SW480 (cell line): ENCODE measurements at regions not wholly inside any gene's neighbourhood (a gene's known extent, or its start where the extent isn't known, plus 50 kb on each side); places are given as distances from the start of the nearest gene placed in this dataset.
"Not testable (repeated sequence)": the region's sequence is repeated elsewhere in the genome, so short reads cannot be mapped to it uniquely, and the experiment has no call there.

ENCODE experiments used
- DNase-seq: peaks from one replicate; pipeline ENCODE4 v3.0.0-alpha.2; 2016; ENCODE audit warnings: low spot score

DNA sequence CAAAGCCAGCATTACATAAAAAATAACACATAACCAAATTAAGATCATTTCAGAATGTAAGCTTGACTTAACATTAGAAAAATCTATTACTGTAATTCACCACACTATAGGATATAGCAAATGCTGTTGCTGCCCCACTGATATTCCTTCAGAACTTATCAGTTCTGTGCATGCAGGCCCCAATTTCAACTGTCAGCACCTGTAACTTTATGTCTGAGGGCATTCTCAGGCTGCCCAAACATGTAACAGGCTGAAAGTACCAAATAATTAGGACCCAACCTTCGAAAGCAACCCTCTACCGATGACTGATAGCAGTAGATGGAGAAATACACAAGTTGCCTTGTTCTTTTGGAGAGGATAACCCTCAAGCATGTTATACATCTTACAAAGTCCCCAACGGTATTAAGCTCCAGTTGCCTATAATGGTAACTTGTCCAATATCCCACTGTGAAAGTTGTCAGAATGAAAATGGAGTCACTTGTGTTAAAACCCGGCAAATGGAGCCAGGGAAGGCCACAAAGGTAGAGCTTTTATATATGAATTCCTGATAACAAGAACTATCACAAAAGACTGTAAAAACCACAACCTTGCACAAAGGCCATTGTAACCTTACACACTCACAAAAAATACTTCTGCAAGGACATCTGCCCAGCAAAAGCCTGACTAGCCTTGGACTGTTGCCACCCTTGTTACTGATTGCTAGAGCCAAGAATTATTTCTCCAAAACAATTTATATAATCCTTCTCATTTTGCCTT, 66.9 kb upstream of the ZNF746 start:
- no peak for DNase-seq

DNA sequence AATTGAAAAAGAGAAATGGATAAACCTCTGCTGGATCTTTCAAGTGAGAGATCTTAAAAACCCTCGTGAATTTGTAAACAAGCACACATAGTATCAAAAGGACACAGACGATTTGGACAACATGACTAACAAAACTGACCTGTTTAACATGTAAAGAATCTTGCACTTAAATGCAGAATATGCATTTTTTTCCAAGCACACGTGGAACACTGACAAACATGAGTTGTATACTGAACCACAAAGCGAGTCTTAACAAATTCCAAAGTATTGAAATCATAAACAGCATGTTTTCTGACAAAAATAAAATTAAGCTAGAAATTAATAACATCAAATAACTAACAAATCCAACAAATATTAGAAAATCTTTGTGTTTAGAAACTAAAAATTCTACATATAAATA, 65.0 kb upstream of the ZNF746 start:
- no peak for DNase-seq

DNA sequence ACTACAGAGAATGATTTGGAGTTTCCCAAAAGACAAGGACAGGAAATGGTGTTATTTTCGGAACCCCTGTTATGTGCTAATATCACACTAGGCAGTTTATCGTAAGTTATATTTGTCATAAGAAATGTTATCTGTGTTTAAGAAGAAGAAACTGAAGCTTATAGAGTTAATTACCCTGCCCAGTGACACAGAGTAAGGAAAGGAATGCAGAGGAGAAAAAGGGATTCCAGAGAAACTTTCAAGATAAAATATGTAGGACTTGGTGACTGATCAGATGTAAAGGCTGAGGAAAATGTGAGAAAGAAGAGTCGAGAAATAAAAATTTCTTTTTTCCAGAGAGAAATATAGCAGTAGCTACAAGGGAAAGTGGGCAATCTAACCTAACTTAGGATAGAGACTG, 63.5 kb upstream of the ZNF746 start:
- no peak for DNase-seq

DNA sequence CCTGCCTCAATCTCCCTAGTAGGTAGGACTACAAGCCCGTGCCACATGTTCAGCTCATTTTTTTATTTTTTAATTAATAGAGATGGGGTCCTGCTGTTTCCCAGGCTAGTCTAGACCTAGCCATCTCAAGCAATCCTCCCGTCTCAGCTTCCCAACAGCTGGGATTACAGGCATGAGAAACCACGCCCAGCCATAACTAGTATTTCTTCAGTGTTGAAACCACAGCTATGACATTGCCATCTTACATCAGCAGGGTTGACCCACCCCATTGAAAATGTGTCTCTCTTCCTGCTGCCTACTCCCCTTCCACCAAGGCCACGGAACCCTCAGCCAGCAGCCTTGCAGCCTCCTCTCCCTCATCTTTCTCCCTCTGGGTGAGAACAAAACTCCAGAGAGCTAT, 62.1 kb upstream of the ZNF746 start:
- no peak for DNase-seq

DNA sequence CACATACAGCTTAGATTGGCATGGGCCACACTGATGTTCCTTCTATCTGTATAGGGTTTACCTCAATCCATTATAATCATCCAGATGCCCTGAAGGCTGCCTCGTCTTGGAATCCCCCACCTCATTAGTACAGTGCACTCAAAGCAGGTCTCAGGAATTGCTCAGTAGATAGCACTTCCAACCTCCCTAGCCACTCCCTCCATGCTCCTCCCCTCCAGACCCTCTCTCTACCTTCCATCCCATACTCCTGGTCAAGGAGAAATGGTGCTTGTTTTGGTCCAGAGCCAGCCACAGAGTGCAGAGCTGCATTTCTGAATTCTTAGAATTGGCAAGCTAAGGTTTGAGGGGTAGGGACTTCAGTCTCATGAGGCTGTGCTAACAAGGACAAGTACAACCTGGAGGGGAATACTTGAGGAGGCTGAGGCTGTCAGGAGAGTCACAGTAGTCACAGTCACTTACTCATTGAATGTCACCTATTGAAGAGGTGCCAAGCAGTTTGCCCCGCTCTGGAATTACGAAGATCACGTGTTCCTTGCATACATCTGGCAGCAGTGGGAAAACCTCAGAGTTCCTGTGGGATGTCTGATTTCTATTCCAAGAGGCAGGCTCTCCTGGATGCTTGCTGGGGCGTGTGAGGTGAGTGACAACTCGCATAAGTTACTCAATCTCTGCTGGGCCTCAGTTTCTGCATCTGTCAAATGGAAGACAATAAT, 60.7 kb upstream of the ZNF746 start:
- no peak for DNase-seq

DNA sequence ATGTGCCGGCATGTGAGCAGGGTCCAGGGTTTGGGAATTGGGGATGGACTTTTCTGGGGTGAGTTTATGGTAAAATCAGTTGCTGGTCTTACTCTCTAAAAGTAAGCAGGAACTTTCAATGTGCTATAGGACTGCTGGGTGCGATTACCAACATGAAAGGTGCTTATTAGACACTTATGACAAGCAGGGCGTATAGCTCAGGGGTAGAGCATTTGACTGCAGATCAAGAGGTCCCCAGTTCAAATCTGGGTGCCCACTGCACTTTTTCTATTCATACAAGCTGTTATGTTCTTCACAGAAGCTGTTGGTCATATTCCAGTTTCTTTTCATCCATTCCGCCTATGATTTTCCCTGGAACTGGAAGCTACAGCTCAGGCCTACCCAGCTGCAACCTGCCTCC, 58.9 kb upstream of the ZNF746 start:
- not testable (repeated sequence) for DNase-seq

DNA sequence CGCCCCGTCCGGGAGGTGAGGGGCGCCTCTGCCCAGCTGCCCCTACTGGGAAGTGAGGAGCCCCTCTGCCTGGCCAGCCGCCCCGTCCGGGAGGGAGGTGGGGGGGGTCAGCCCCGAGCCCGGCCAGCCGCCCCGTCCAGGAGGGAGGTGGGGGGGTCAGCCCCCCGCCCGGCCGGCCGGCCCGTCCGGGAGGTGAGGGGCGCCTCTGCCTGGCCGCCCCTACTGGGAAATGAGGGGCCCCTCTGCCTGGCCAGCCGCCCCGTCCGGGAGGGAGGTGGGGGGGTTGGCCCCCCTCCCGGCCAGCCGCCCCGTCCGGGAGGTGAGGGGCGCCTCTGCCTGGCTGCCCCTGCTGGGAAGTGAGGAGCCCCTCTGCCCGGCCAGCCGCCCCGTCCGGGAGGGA, 57.2 kb upstream of the ZNF746 start:
- DNase-seq: not testable (repeated sequence)

DNA sequence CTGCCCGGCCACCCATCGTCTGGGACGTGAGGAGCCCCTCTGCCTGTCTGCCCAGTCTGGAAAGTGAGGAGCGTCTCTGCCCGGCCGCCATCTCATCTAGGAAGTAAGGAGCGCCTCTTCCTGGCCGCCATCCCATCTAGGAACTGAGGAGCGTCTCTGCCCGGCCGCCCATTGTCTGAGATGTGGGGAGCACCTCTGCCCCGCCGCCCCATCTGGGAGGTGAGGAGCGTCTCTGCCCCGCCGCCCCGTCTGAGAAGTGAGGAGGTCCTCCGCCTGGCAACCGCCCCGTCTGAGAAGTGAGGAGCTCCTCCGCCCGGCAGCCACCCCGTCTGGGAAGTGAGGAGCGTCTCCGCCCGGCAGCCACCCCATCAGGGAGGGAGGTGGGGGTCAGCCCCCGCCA, 56.4 kb upstream of the ZNF746 start:
- DNase-seq: not testable (repeated sequence)

DNA sequence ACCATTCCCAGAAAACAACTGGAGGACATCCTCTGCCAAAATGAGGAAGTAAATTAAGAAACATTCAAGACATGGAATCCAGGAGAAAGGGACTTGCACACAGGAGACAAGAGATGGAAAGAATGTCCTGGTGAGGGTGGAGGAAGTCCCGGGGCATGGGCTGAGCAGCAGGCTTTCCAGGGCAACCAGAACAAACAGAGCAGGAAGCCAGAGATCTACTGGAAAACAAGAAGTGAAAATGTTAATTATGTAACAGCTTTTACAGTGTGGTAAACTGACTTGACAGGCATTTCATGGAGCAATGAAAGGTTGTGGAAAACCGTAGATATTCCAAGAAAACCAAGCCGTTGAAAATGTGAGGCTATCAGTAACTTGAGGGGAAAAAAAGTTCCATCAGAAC, 55.2 kb upstream of the ZNF746 start:
- DNase-seq: no peak
